GM19372 (cell line): ENCODE measurements at regions not wholly inside any gene's neighbourhood (a gene's known extent, or its start where the extent isn't known, plus 50 kb on each side); places are given as distances from the start of the nearest gene placed in this dataset.
"Not testable (repeated sequence)": the region's sequence is repeated elsewhere in the genome, so short reads cannot be mapped to it uniquely, and the experiment has no call there.

ENCODE experiments used
- ATAC-seq: cut with Tn5 transposase; IDR thresholded peaks from one replicate; pipeline ENCODE4 v1.9.1; 2021; ENCODE audit warnings: mild to moderate bottlenecking, low read depth, moderate library complexity; ENCODE audit not compliant: unreplicated experiment

DNA sequence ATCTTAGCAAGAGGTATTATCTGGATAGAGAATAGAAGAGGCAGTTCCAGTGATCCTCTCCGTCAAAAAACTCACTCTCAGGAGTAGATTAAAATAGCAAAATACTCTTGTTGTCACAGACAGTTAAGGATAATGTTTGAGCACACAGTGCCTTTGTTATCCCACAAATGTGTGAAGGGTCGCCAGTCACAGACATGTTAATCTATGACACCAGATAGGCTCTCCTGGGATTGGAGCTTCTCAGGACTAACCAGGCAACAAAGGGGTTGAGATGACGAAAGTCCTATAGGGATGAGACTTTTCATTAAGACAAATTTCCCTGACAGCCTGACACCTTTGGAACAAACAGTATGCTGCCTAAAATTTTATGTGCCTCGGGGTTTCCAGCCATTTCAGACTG is 1947.1 kb downstream of the OLFM4 start:
- ATAC-seq: no peak

DNA sequence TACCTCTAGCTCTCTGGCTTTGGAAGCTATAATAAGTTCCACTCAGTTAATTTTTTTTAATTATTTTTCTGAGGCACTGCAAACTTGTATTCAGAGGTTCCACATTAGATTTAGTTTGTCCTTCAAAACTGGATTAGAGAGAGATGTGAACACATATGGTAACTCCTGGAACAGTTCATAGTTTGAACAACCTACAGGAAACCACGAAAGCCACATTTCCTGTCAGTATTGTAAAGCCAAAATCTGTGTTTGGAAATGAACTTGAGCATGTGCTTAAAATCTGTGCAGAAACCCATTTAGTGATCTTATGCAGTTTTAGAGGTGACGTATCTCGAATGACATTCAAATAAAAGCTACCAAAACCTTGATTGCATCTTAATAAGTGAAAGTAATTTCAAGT is 1952.0 kb downstream of the OLFM4 start:
- ATAC-seq: no peak

- ATAC-seq: no peak
These were observed 1960.8 kb downstream of the OLFM4 start for GRCh38 chr13:54989418-54989817.

DNA sequence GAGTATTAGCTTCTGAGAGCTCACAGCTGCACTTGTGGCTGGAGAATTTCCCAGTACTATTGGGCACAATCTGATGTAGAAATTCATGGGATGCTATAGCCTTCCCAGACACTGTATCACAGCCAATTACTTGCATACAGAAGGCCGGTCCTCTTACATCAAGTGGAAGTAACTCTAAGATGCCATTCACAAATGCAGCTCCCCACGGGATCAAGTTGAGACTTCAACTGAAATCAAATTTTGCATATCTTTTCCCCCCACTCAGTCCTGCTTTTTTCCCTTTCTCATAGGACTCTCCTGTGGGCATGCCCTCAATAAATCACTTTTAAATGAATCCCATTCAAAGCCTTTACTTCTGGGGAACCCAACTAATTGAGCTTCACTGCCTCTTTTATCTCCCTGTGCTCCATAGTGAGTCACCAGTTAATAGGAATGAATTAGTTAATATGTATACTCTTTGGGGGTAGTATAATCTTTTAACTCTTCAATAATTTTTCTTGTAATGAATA is 1970.8 kb downstream of the OLFM4 start:
- ATAC-seq: no peak

- no peak for ATAC-seq
These were observed 1971.4 kb downstream of the OLFM4 start for GRCh38 chr13:55000043-55000442.

GRCh38 chr13:55000844-55001243 is 1972.2 kb downstream of the OLFM4 start:
- ATAC-seq: no peak

GRCh38 chr13:55001881-55002280 is 1973.3 kb downstream of the OLFM4 start:
- ATAC-seq: no peak

GRCh38 chr13:55007681-55008080 is 1979.1 kb downstream of the OLFM4 start:
- no peak for ATAC-seq

DNA sequence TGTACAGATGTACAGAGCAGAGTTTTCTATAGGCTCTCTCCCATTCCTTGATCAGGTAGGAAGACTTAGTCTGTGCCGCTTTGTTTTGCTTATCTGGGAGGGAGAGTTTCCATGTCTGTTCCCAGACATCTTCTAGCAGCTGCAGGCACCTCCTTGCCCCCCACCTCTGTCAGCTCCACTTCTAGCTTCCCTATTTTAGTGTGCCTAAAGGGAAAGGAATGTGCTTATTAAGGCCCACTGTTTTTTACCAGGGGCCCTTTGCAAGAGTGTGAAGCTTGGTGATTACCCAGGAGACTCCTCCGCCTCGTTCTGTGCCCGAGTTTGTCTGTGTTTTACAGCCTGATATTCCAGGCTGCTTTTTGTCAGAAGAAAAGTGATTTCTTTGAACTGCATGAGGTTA is 1984.4 kb downstream of the OLFM4 start:
- no peak for ATAC-seq

- ATAC-seq: no peak
These were observed 2000.7 kb downstream of the OLFM4 start for GRCh38 chr13:55029280-55029679.

DNA sequence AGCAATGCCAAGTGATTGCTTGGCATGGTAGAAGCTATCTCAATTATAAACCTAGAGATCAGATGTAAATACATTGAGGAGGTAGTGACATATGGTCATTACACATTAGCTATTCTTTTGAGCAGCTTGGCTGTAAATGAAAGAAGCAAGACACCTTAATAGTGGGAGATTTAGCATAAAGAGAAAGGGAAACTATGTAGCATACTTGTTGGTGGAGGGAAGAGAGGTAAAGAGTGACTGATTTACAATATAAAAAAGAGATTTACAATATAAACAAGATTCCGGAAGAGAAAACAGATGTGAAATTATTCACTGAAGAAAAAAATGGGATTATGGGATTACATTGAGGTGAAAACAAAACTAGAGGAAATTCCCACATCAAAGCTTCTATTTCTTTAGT is 2009.6 kb downstream of the OLFM4 start:
- ATAC-seq: no peak

DNA sequence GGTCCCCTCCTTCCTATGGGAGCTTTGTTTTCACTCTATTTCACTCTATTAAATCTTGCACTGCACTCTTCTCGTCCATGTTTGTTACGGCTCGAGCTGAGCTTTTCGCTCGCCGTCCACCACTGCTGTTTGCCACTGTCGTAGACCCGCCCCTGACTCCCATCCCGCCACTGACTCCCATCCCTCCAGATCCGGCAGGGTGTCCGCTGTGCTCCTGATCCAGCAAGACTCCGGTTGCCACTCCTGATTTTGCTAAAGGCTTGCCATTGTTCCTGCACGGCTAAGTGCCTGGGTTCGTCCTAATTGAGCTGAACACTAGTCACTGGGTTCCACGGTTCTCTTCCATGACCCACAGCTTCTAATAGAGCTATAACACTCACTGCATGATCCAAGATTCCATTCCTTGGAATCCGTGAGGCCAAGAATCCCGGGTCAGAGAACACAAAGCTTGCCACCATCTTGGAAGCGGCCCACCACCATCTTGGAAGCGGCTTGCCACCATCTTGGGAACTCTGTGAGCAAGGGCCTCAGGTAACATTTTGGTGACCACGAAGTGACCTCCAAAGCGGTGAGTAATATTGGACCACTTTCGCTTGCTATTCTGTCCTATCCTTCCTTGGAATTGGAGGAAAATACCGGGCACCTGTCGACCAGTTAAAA is 2025.4 kb downstream of the OLFM4 start:
- not testable (repeated sequence) for ATAC-seq

GRCh38 chr13:55055666-55056065 is 2027.1 kb downstream of the OLFM4 start:
- not testable (repeated sequence) for ATAC-seq

DNA sequence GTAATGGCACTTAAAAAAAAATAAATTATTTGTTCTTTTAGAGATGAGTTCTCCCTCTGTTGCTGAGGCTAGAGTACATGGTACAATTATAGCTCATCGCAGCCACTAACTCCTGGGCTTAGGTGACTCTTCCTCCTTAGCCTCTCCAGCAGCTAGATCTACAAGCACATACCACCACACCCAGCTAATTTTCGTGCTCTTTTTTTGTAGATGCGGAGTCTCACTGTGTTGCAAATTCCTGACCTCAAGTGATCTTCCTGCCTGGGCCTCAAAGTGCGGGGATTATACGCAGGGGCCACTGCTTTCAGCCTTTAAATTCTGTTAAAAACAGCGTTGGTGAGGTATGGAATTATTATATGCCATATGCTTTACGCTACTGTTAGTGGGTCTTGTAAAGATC is 2034.0 kb downstream of the OLFM4 start:
- no peak for ATAC-seq

- no peak for ATAC-seq
These were observed 2039.3 kb downstream of the OLFM4 start for GRCh38 chr13:55067946-55068345.

GRCh38 chr13:55069746-55070145 is 2041.1 kb downstream of the OLFM4 start:
- no peak for ATAC-seq

DNA sequence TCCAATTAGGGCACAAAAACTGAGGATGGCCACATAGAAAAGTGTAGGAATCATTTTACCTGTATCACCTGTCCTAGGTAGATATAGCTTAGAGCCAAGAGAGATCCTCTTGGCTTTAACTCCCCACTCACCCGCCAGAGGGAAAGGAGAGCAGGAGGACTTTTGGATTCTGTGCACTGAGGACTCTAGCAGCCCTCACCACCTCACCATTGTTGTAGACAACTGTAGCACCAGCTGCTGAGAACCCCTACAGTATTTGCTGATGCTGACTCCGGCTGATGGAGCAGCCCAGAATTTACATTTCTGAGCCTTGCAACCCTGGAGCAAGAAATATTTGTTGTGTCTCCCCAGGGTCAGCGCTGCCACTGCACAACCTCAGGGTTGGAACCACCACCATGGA is 2044.4 kb downstream of the OLFM4 start:
- ATAC-seq: no peak

DNA sequence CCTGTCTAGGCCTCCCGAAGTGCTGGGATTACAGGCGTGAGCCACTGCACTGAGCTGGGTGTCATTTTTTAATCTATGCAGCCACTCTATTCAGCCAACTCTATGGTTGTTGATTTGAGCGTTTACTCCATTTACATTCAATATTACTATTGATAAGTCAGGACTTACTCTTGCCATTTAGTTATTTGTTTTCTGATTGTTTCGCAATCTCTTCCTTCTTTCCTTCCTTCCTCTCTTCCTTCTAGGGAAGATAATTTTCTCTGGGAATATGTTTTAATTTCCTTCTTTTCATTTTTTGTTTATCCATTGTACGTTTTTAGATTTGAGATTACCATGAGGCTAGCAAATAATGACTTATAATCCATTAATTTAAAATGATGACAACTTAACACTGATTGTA is 2056.0 kb downstream of the OLFM4 start:
- no peak for ATAC-seq

DNA sequence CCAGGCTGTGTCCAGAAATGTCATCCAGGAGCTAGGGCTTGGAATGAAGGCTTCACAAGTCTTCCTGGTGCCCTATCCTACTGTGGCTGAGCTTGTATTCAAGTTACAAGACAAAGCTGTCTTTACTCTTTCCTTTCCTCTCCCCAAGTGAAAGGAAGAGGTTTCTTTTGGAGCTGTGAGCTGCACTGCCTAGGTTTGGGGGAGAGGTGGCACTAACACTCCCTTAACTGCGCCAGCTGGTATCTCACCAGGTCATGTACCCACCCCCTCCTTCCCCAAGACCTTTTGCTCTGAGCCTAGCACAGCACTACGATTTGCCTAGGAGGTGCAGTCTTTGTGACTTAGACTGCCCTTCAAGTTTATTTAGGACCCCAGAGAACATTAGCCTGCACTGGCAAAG is 2053.6 kb upstream of the PRR20A start:
- no peak for ATAC-seq

- ATAC-seq: no peak
These were observed 2050.1 kb upstream of the PRR20A start for GRCh38 chr13:55090612-55091011.

DNA sequence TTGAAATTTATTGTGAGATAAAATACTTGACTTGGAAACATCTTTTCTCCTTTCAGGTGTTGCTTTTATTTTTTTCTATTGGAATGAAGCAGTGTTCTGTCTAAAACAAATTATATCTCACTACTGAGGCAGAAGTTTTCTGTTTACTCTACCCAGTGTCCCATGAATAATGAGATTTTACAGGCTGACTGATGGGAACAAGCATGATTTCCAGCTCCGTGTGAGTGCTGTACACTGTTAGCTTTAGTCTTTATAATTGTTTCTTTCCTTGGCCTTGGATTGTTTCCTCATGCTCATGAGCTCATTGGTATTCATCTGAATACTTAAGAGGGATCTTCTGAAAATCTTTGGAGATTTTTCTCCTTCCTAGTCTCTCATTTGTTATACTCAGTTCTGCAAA is 2049.5 kb upstream of the PRR20A start:
- ATAC-seq: no peak

DNA sequence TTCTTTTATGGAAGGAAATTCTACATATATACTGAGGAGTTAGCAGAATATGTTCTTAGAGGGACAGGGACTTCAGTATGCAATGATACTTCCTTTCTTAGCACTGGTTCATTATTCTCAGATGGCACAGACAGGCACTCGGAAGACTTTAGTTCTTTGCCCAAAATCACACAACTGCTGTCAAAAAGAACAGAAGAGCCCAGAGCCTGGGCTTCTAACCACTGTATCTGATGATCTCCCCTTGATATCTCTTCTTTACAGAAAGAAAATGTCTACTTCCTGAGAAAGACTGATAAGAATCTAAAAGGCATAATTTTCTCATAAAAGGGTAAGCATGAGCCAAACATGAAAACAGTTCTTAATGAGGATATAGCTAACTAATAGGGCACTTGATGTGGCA is 2034.2 kb upstream of the PRR20A start:
- ATAC-seq: no peak

DNA sequence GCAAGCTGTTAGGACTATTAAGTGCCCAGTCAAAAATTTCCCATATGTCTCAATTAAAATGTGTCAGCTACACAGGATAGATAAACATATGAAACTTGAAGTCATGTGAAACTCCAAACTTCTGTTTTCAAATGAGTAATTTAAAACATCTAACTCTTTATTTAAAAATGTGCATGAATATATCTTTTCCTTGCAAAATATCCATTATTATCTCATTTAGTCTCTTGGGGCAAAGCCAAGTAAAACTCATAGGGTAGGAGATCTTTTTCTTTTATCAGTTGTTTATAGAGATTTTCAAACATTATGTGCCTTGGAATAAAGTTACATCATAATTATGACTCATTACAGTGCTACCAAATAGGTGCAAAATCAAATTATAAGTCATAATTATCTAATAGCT is 2020.1 kb upstream of the PRR20A start:
- no peak for ATAC-seq
